ENCODE measurements at regions not wholly inside any gene's neighbourhood (a gene's known extent, or its start where the extent isn't known, plus 50 kb on each side); places are given as distances from the start of the nearest gene placed in this dataset.

DNA sequence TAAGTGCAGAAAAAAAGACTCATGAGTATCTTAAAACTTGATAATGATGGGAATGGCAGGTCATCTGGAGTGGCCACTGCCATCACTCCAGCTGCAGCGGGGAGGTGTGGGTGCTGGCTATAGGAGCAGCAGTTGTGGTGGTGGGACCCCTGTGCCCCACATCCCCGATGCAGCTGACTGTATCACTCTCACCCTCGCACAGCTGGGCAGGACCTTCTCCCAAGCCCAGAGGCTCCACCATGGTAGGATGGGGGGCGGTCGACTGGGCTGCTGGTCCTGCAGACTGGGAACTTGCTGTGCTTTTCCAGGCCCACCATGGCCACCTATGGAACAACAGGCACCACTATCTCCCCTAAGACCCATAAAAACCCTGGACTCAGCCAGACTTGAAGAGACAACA lies 844.4 kb downstream of the SORCS1 start:
- TF ChIP-seq CTCF (IDR thresholded peaks at IDR 0.05; ENCODE audit: low read depth, low read length, poor library complexity, severe bottlenecking) (no peak), EZH2phosphoT487 (IDR thresholded peaks at IDR 0.05; ENCODE audit: borderline replicate concordance, low read length) (no peak)
